ENCODE measurements at regions not wholly inside any gene's neighbourhood (a gene's known extent, or its start where the extent isn't known, plus 50 kb on each side); places are given as distances from the start of the nearest gene placed in this dataset.

- TF ChIP-seq TAF7 (optimal IDR thresholded peaks at IDR 0.05; ENCODE audit: borderline replicate concordance, low read depth, low read length) = no peak
- no peak for TF ChIP-seq POLR2A (IDR thresholded peaks at IDR 0.05; ENCODE audit: control extremely low read depth in 1 of 2, low read depth in 2 of 2, low read length in 2 of 2)
- no peak for TF ChIP-seq USF2 (IDR thresholded peaks at IDR 0.05; ENCODE audit: low read length)
- no peak for TF ChIP-seq CTBP2 (IDR thresholded peaks at IDR 0.05; ENCODE audit: borderline replicate concordance, insufficient read depth, insufficient read length, low read length)
- TF ChIP-seq RAD21 (IDR thresholded peaks at IDR 0.05 in 1 of 2, conservative IDR thresholded peaks at IDR 0.05 in 1 of 2; ENCODE audit: low read depth in 2 of 2, low read length in 2 of 2) = no peak
- no peak for TF ChIP-seq SP1 (IDR thresholded peaks at IDR 0.05; ENCODE audit: low read depth, low read length)
- no peak for TF ChIP-seq KDM5A (IDR thresholded peaks at IDR 0.05; ENCODE audit: low read length)
These were observed 692.7 kb downstream of the NTRK3 start (continued) for GRCh38 chr15:87563869-87564268.
